BLaER1 (cell line): ENCODE measurements at regions not wholly inside any gene's neighbourhood (a gene's known extent, or its start where the extent isn't known, plus 50 kb on each side); places are given as distances from the start of the nearest gene placed in this dataset.

Experiments
- H3K27ac ChIP-seq: shearing (Covaris generic); formaldehyde crosslinking; 2 replicates; pipeline ENCODE4 v1.8.1; 2022
- H3K27me3 ChIP-seq: shearing (Covaris generic); formaldehyde crosslinking; 2 replicates; pipeline ENCODE4 v1.8.1; 2022
- H3K36me3 ChIP-seq: shearing (Covaris generic); formaldehyde crosslinking; 2 replicates; pipeline ENCODE4 v1.8.1; 2022
- H3K4me1 ChIP-seq: shearing (Covaris generic); formaldehyde crosslinking; 2 replicates; pipeline ENCODE4 v1.8.1; 2022
- H3K4me2 ChIP-seq: shearing (Covaris generic); formaldehyde crosslinking; 2 replicates; pipeline ENCODE4 v1.8.1; 2022
- H3K4me3 ChIP-seq: shearing (Covaris generic); formaldehyde crosslinking; 2 replicates; pipeline ENCODE4 v1.8.1; 2022
- H3K9ac ChIP-seq: shearing (Covaris generic); formaldehyde crosslinking; 2 replicates; pipeline ENCODE4 v1.8.1; 2022
- H3K9me3 ChIP-seq: shearing (Covaris generic); formaldehyde crosslinking; 2 replicates; pipeline ENCODE4 v1.8.1; 2022
- H4K20me1 ChIP-seq: shearing (Covaris generic); formaldehyde crosslinking; 2 replicates; pipeline ENCODE4 v1.8.1; 2022
- Cebpa-rat ChIP-seq: shearing (Covaris generic); IDR thresholded peaks from 2 replicates; pipeline ENCODE4 v1.8.1; 2022

GRCh38 chr6:15790116-15790515 lies 127.3 kb upstream of the DTNBP1 start:
- Histone ChIP-seq H3K4me3 (no peak overlapping the region), H3K36me3 (no peaks in the 10 kb centered on the region), H3K9ac (no peak overlapping the region), H3K27me3 (no peaks in the 10 kb centered on the region), H3K9me3 (peaks cover 17% of the 10 kb centered on the region; the same call in 1 of the 2 replicates), H4K20me1 (no peaks in the 10 kb centered on the region), H3K27ac (no peak overlapping the region), H3K4me2 (no peak overlapping the region), H3K4me1 (no peaks in the 10 kb centered on the region)
- TF ChIP-seq Cebpa-rat: no peak

- Histone ChIP-seq H3K27ac (no peak overlapping the region), H3K36me3 (no peaks in the 10 kb centered on the region), H4K20me1 (no peaks in the 10 kb centered on the region), H3K27me3 (no peaks in the 10 kb centered on the region), H3K9ac (no peak overlapping the region), H3K4me2 (no peak overlapping the region), H3K4me1 (no peaks in the 10 kb centered on the region), H3K9me3 (peaks cover 21% of the 10 kb centered on the region; the same call in 1 of the 2 replicates), H3K4me3 (no peak overlapping the region)
- no peak for TF ChIP-seq Cebpa-rat
Measured at GRCh38 chr6:15786846-15787245, 124.0 kb upstream of the DTNBP1 start.

- no peaks in the 10 kb centered on the region for H3K27me3 ChIP-seq
- no peak for TF ChIP-seq Cebpa-rat
Measured at GRCh38 chr6:15783484-15783883, 120.7 kb upstream of the DTNBP1 start.

GRCh38 chr6:15781890-15782289 lies 119.1 kb upstream of the DTNBP1 start:
- Histone ChIP-seq H3K4me1 (no peaks in the 10 kb centered on the region), H3K4me3 (no peak overlapping the region), H4K20me1 (no peaks in the 10 kb centered on the region), H3K27me3 (no peaks in the 10 kb centered on the region), H3K27ac (no peak overlapping the region), H3K4me2 (no peak overlapping the region), H3K9ac (no peak overlapping the region), H3K36me3 (no peaks in the 10 kb centered on the region), H3K9me3 (peaks cover 9% of the 10 kb centered on the region; the same call in 1 of the 2 replicates)
- no peak for TF ChIP-seq Cebpa-rat

More at GRCh38 chr6:15783484-15783883, 120.7 kb upstream of the DTNBP1 start:
- Histone ChIP-seq H4K20me1 (no peaks in the 10 kb centered on the region), H3K9me3 (peaks cover 16% of the 10 kb centered on the region; the same call in 1 of the 2 replicates), H3K4me1 (no peaks in the 10 kb centered on the region), H3K4me3 (no peak overlapping the region), H3K9ac (no peak overlapping the region), H3K36me3 (no peaks in the 10 kb centered on the region), H3K27ac (no peak overlapping the region), H3K4me2 (no peak overlapping the region)

- Histone ChIP-seq H3K27me3 (no peaks in the 10 kb centered on the region), H3K9me3 (peaks cover 9% of the 10 kb centered on the region; the same call in 1 of the 2 replicates), H3K4me1 (no peaks in the 10 kb centered on the region), H3K9ac (no peak overlapping the region), H4K20me1 (no peaks in the 10 kb centered on the region), H3K4me3 (no peak overlapping the region), H3K36me3 (no peaks in the 10 kb centered on the region), H3K27ac (no peak overlapping the region), H3K4me2 (no peak overlapping the region)
- TF ChIP-seq Cebpa-rat: no peak
Measured at GRCh38 chr6:15781333-15781732, 118.5 kb upstream of the DTNBP1 start.

- Histone ChIP-seq H3K27ac (no peak overlapping the region), H3K9ac (no peak overlapping the region), H3K9me3 (peaks cover 6% of the 10 kb centered on the region; the same call in 1 of the 2 replicates), H3K27me3 (no peaks in the 10 kb centered on the region), H3K36me3 (no peaks in the 10 kb centered on the region), H4K20me1 (no peaks in the 10 kb centered on the region), H3K4me3 (no peak overlapping the region), H3K4me1 (no peaks in the 10 kb centered on the region), H3K4me2 (no peak overlapping the region)
- no peak for TF ChIP-seq Cebpa-rat
Measured at GRCh38 chr6:15780437-15780836, 117.6 kb upstream of the DTNBP1 start.

- TF ChIP-seq Cebpa-rat: no peak
- no peak overlapping the region for H3K27ac ChIP-seq
Measured at GRCh38 chr6:15779726-15780125, 116.9 kb upstream of the DTNBP1 start.

GRCh38 chr6:15776458-15776980 lies 113.7 kb upstream of the DTNBP1 start:
- H3K4me2 ChIP-seq: no peak overlapping the region
- H3K27me3 ChIP-seq: no peaks in the 10 kb centered on the region
- no peak for TF ChIP-seq Cebpa-rat
- H3K9me3 ChIP-seq: no peaks in the 10 kb centered on the region
- no peak overlapping the region for H3K9ac ChIP-seq
- H3K4me1 ChIP-seq: no peaks in the 10 kb centered on the region
- no peaks in the 10 kb centered on the region for H4K20me1 ChIP-seq
- H3K36me3 ChIP-seq: no peaks in the 10 kb centered on the region
- H3K27ac ChIP-seq: no peak overlapping the region
- no peak overlapping the region for H3K4me3 ChIP-seq

More at GRCh38 chr6:15779726-15780125, 116.9 kb upstream of the DTNBP1 start:
- H3K9ac ChIP-seq: no peak overlapping the region
- H3K4me1 ChIP-seq: no peaks in the 10 kb centered on the region
- no peaks in the 10 kb centered on the region for H3K9me3 ChIP-seq
- H3K36me3 ChIP-seq: no peaks in the 10 kb centered on the region
- no peak overlapping the region for H3K4me3 ChIP-seq
- no peak overlapping the region for H3K4me2 ChIP-seq
- no peaks in the 10 kb centered on the region for H3K27me3 ChIP-seq
- no peaks in the 10 kb centered on the region for H4K20me1 ChIP-seq

GRCh38 chr6:15775741-15776140 lies 112.9 kb upstream of the DTNBP1 start:
- Histone ChIP-seq H3K27ac (no peak overlapping the region), H4K20me1 (no peaks in the 10 kb centered on the region), H3K4me3 (no peak overlapping the region), H3K27me3 (no peaks in the 10 kb centered on the region), H3K4me2 (no peak overlapping the region), H3K36me3 (no peaks in the 10 kb centered on the region), H3K4me1 (no peaks in the 10 kb centered on the region), H3K9me3 (no peaks in the 10 kb centered on the region), H3K9ac (no peak overlapping the region)
- TF ChIP-seq Cebpa-rat: no peak

GRCh38 chr6:15775076-15775634 lies 112.3 kb upstream of the DTNBP1 start:
- Histone ChIP-seq H3K27ac (no peak overlapping the region), H3K27me3 (no peaks in the 10 kb centered on the region), H3K4me1 (no peaks in the 10 kb centered on the region), H3K4me3 (no peak overlapping the region), H3K36me3 (no peaks in the 10 kb centered on the region), H3K4me2 (no peak overlapping the region), H3K9me3 (no peaks in the 10 kb centered on the region), H4K20me1 (no peaks in the 10 kb centered on the region), H3K9ac (no peak overlapping the region)
- no peak for TF ChIP-seq Cebpa-rat
